GM21390 (cell line): ENCODE measurements at regions not wholly inside any gene's neighbourhood (a gene's known extent, or its start where the extent isn't known, plus 50 kb on each side); places are given as distances from the start of the nearest gene placed in this dataset.
"Not testable (repeated sequence)": the region's sequence is repeated elsewhere in the genome, so short reads cannot be mapped to it uniquely, and the experiment has no call there.

ENCODE experiments used
- ATAC-seq: cut with Tn5 transposase; IDR thresholded peaks from one replicate; pipeline ENCODE4 v1.9.1; 2021; ENCODE audit not compliant: unreplicated experiment

GRCh38 chr2:14451312-14451711 lies 181.2 kb upstream of the LRATD1 start:
- no peak for ATAC-seq

GRCh38 chr2:14454202-14454601 lies 178.3 kb upstream of the LRATD1 start:
- ATAC-seq: no peak

GRCh38 chr2:14459786-14460325 lies 172.7 kb upstream of the LRATD1 start:
- ATAC-seq: no peak

GRCh38 chr2:14475994-14476393 lies 156.5 kb upstream of the LRATD1 start:
- no peak for ATAC-seq

GRCh38 chr2:14479486-14479885 lies 153.0 kb upstream of the LRATD1 start:
- ATAC-seq: no peak

- no peak for ATAC-seq
These were observed 152.4 kb upstream of the LRATD1 start for GRCh38 chr2:14480120-14480519.

- no peak for ATAC-seq
These were observed 151.6 kb upstream of the LRATD1 start for GRCh38 chr2:14480906-14481305.

GRCh38 chr2:14492920-14493503 lies 139.5 kb upstream of the LRATD1 start:
- ATAC-seq: no peak

GRCh38 chr2:14494759-14495158 lies 137.8 kb upstream of the LRATD1 start:
- ATAC-seq: no peak

- ATAC-seq: no peak
These were observed 131.5 kb upstream of the LRATD1 start for GRCh38 chr2:14501061-14501460.

- not testable (repeated sequence) for ATAC-seq
These were observed 125.6 kb upstream of the LRATD1 start for GRCh38 chr2:14506955-14507354.

GRCh38 chr2:14511541-14511940 lies 121.0 kb upstream of the LRATD1 start:
- ATAC-seq: no peak

GRCh38 chr2:14513903-14514302 lies 118.6 kb upstream of the LRATD1 start:
- ATAC-seq: no peak

GRCh38 chr2:14516844-14517243 lies 115.7 kb upstream of the LRATD1 start:
- ATAC-seq: no peak

- ATAC-seq: no peak
These were observed 114.8 kb upstream of the LRATD1 start for GRCh38 chr2:14517731-14518130.

- no peak for ATAC-seq
These were observed 112.1 kb upstream of the LRATD1 start for GRCh38 chr2:14520385-14520945.

- no peak for ATAC-seq
These were observed 108.3 kb upstream of the LRATD1 start for GRCh38 chr2:14524041-14524802.

- no peak for ATAC-seq
These were observed 107.8 kb upstream of the LRATD1 start for GRCh38 chr2:14524803-14525080.

- ATAC-seq: no peak
These were observed 102.0 kb upstream of the LRATD1 start for GRCh38 chr2:14530506-14530905.

- ATAC-seq: no peak
These were observed 99.3 kb upstream of the LRATD1 start for GRCh38 chr2:14533131-14533757.

- ATAC-seq: no peak
These were observed 97.4 kb upstream of the LRATD1 start for GRCh38 chr2:14535156-14535555.

- no peak for ATAC-seq
These were observed 95.5 kb upstream of the LRATD1 start for GRCh38 chr2:14536976-14537375.
